WTC11 (cell line): ENCODE measurements at regions not wholly inside any gene's neighbourhood (a gene's known extent, or its start where the extent isn't known, plus 50 kb on each side); places are given as distances from the start of the nearest gene placed in this dataset.
"Not testable (repeated sequence)": the region's sequence is repeated elsewhere in the genome, so short reads cannot be mapped to it uniquely, and the experiment has no call there.

Experiments used
- ATF1 ChIP-seq: sonication (generic); formaldehyde crosslinking; IDR thresholded peaks from 2 replicates; pipeline ENCODE4 v1.8.1; 2023; ENCODE audit warnings: mild to moderate bottlenecking, moderate library complexity, missing genetic modification reagents
- CREB1 ChIP-seq: sonication (generic); formaldehyde crosslinking; IDR thresholded peaks from 2 replicates; pipeline ENCODE4 v1.8.0; 2023; ENCODE audit warnings: mild to moderate bottlenecking, missing genetic modification reagents
- FOXJ3 ChIP-seq: sonication (generic); formaldehyde crosslinking; IDR thresholded peaks from 2 replicates; pipeline ENCODE4 v1.9.0; 2021; ENCODE audit warnings: missing genetic modification reagents, mild to moderate bottlenecking, borderline replicate concordance
- FOXK1 ChIP-seq: sonication (generic); formaldehyde crosslinking; IDR thresholded peaks from 2 replicates; pipeline ENCODE4 v1.8.0; 2022; ENCODE audit warnings: mild to moderate bottlenecking, moderate library complexity, missing genetic modification reagents
- MXD4 ChIP-seq: fragments of 250-450 bp; sonication (Bioruptor Pico); IDR thresholded peaks from 2 replicates; pipeline ENCODE4 v1.8.0; 2021; ENCODE audit warnings: mild to moderate bottlenecking, moderate library complexity, borderline replicate concordance
- NR2C2 ChIP-seq: sonication (generic); formaldehyde crosslinking; IDR thresholded peaks from 2 replicates; pipeline ENCODE4 v1.8.0; 2022; ENCODE audit warnings: mild to moderate bottlenecking, missing genetic modification reagents
- TP53 ChIP-seq: sonication (generic); formaldehyde crosslinking; IDR thresholded peaks from 2 replicates; pipeline ENCODE4 v1.8.1; 2023; ENCODE audit warnings: mild to moderate bottlenecking, missing genetic modification reagents
- ZNF263 ChIP-seq: sonication (generic); formaldehyde crosslinking; IDR thresholded peaks from 2 replicates; pipeline ENCODE4 v1.8.1; 2022; ENCODE audit warnings: low read depth, mild to moderate bottlenecking, moderate library complexity, missing genetic modification reagents
- TF ChIP-seq, protein P1 (sequence below): sonication (generic); formaldehyde crosslinking; IDR thresholded peaks from 2 replicates; pipeline ENCODE4 v1.8.1; 2022; ENCODE audit warnings: mild to moderate bottlenecking, moderate library complexity, missing genetic modification reagents
- TF ChIP-seq, protein P2 (sequence below): sonication (generic); formaldehyde crosslinking; IDR thresholded peaks from 2 replicates; pipeline ENCODE4 v1.8.1; 2022; ENCODE audit warnings: low read depth, missing genetic modification reagents, borderline replicate concordance
- TF ChIP-seq, protein P3 (sequence below): fragments of 200-600 bp; IDR thresholded peaks from 2 replicates; pipeline ENCODE4 v1.8.0; 2022; ENCODE audit warnings: antibody characterized with exemption
- TF ChIP-seq, protein P4 (sequence below): sonication (generic); formaldehyde crosslinking; IDR thresholded peaks from 2 replicates; pipeline ENCODE4 v1.8.0; 2022; ENCODE audit warnings: mild to moderate bottlenecking, missing genetic modification reagents
- TF ChIP-seq, protein P5 (sequence below): sonication (generic); formaldehyde crosslinking; IDR thresholded peaks from 2 replicates; pipeline ENCODE4 v1.8.0; 2022; ENCODE audit warnings: mild to moderate bottlenecking, missing genetic modification reagents

DNA sequence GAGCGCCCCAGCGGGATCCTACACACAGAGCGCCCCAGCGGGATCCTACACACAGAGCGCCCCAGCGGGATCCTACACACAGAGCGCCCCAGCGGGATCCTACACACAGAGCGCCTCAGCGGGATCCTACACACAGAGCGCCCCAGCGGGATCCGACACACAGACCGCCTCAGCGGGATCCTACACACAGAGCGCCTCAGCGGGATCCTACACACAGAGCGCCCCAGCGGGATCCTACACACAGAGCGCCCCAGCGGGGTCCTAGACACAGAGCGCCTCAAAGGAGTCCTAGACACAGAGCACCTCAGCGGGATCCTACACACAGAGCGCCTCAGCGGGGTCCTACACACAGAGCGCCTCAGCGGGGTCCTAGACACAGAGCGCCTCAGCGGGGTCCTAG is 1352.7 kb downstream of the GATA3 start:
- TF ChIP-seq, protein P1, sequence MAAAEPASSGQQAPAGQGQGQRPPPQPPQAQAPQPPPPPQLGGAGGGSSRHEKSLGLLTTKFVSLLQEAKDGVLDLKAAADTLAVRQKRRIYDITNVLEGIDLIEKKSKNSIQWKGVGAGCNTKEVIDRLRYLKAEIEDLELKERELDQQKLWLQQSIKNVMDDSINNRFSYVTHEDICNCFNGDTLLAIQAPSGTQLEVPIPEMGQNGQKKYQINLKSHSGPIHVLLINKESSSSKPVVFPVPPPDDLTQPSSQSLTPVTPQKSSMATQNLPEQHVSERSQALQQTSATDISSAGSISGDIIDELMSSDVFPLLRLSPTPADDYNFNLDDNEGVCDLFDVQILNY (CRISPR knock-in tag) = not testable (repeated sequence)
- TF ChIP-seq TP53; FOXK1 (CRISPR knock-in tag); NR2C2 (CRISPR knock-in tag); MXD4 (CRISPR knock-in tag); ZNF263 (CRISPR knock-in tag); FOXJ3 (CRISPR knock-in tag); ATF1 (CRISPR knock-in tag); CREB1: not testable (repeated sequence)
- TF ChIP-seq, protein P2, sequence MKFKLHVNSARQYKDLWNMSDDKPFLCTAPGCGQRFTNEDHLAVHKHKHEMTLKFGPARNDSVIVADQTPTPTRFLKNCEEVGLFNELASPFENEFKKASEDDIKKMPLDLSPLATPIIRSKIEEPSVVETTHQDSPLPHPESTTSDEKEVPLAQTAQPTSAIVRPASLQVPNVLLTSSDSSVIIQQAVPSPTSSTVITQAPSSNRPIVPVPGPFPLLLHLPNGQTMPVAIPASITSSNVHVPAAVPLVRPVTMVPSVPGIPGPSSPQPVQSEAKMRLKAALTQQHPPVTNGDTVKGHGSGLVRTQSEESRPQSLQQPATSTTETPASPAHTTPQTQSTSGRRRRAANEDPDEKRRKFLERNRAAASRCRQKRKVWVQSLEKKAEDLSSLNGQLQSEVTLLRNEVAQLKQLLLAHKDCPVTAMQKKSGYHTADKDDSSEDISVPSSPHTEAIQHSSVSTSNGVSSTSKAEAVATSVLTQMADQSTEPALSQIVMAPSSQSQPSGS = not testable (repeated sequence)
- TF ChIP-seq, protein P3, sequence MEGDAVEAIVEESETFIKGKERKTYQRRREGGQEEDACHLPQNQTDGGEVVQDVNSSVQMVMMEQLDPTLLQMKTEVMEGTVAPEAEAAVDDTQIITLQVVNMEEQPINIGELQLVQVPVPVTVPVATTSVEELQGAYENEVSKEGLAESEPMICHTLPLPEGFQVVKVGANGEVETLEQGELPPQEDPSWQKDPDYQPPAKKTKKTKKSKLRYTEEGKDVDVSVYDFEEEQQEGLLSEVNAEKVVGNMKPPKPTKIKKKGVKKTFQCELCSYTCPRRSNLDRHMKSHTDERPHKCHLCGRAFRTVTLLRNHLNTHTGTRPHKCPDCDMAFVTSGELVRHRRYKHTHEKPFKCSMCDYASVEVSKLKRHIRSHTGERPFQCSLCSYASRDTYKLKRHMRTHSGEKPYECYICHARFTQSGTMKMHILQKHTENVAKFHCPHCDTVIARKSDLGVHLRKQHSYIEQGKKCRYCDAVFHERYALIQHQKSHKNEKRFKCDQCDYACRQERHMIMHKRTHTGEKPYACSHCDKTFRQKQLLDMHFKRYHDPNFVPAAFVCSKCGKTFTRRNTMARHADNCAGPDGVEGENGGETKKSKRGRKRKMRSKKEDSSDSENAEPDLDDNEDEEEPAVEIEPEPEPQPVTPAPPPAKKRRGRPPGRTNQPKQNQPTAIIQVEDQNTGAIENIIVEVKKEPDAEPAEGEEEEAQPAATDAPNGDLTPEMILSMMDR = not testable (repeated sequence)
- TF ChIP-seq, protein P4, sequence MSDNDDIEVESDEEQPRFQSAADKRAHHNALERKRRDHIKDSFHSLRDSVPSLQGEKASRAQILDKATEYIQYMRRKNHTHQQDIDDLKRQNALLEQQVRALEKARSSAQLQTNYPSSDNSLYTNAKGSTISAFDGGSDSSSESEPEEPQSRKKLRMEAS = not testable (repeated sequence)
- TF ChIP-seq, protein P5, sequence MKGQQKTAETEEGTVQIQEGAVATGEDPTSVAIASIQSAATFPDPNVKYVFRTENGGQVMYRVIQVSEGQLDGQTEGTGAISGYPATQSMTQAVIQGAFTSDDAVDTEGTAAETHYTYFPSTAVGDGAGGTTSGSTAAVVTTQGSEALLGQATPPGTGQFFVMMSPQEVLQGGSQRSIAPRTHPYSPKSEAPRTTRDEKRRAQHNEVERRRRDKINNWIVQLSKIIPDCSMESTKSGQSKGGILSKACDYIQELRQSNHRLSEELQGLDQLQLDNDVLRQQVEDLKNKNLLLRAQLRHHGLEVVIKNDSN = not testable (repeated sequence)
